MM.1S (cell line): ENCODE measurements at regions not wholly inside any gene's neighbourhood (a gene's known extent, or its start where the extent isn't known, plus 50 kb on each side); places are given as distances from the start of the nearest gene placed in this dataset.

Experiments used
- DNase-seq: peaks from one replicate; pipeline ENCODE4 v3.0.0-alpha.2; 2015
- H2AFZ ChIP-seq: fragments of 300-600 bp; sonication (generic); 2 replicates; pipeline ENCODE4 v1.6.0; 2016; ENCODE audit warnings: antibody characterized with exemption, low read length
- H3F3A ChIP-seq: fragments of 300-600 bp; sonication (generic); 2 replicates; pipeline ENCODE4 v1.6.1; 2016; ENCODE audit warnings: mild to moderate bottlenecking, antibody characterized with exemption, low read length, moderate library complexity, mixed read lengths; ENCODE audit not compliant: insufficient read depth
- H3K27ac ChIP-seq: fragments of 300-600 bp; sonication (generic); 2 replicates; pipeline ENCODE4 v1.5.1; 2016; ENCODE audit warnings: mild to moderate bottlenecking, low read length
- H3K27me3 ChIP-seq: fragments of 300-600 bp; sonication (generic); replicated peaks from 2 replicates; pipeline ENCODE4 v1.6.0; 2016; ENCODE audit warnings: low read length; ENCODE audit not compliant: insufficient read depth
- H3K36me3 ChIP-seq: fragments of 300-600 bp; sonication (generic); replicated peaks from 2 replicates; pipeline ENCODE4 v1.6.1; 2016; ENCODE audit warnings: mild to moderate bottlenecking, low read length, mixed read lengths; ENCODE audit not compliant: insufficient read depth
- H3K4me1 ChIP-seq: fragments of 300-600 bp; sonication (generic); 2 replicates; pipeline ENCODE4 v1.6.1; 2016; ENCODE audit warnings: low read length, mixed read lengths
- H3K4me2 ChIP-seq: fragments of 300-600 bp; sonication (generic); 2 replicates; pipeline ENCODE4 v1.6.0; 2016; ENCODE audit warnings: low read depth, low read length
- H3K4me3 ChIP-seq: fragments of 300-600 bp; sonication (generic); 2 replicates; pipeline ENCODE4 v1.5.1; 2016; ENCODE audit warnings: low read length, mixed read lengths
- H3K79me2 ChIP-seq: fragments of 300-600 bp; sonication (generic); 2 replicates; pipeline ENCODE4 v1.6.1; 2016; ENCODE audit warnings: mixed run types, low read length, mixed read lengths
- H3K9ac ChIP-seq: fragments of 300-600 bp; sonication (generic); 2 replicates; pipeline ENCODE4 v1.6.1; 2016; ENCODE audit warnings: low read length, mixed read lengths
- H3K9me2 ChIP-seq: fragments of 300-600 bp; sonication (generic); replicated peaks from 2 replicates; pipeline ENCODE4 v1.6.1; 2016; ENCODE audit warnings: mild to moderate bottlenecking, low read length, mixed read lengths; ENCODE audit not compliant: insufficient read depth
- H3K9me3 ChIP-seq: fragments of 300-600 bp; sonication (generic); replicated peaks from 2 replicates; pipeline ENCODE4 v1.6.1; 2016; ENCODE audit warnings: mild to moderate bottlenecking, low read length, mixed read lengths; ENCODE audit not compliant: insufficient read depth
- H4K20me1 ChIP-seq: fragments of 300-600 bp; sonication (generic); 2 replicates; pipeline ENCODE4 v1.6.1; 2016; ENCODE audit warnings: mild to moderate bottlenecking, low read length, moderate library complexity, mixed read lengths; ENCODE audit not compliant: insufficient read depth
- EZH2 ChIP-seq: fragments of 300-600 bp; sonication (generic); optimal IDR thresholded peaks from 2 replicates; pipeline ENCODE3; 2017; ENCODE audit warnings: low read depth, mild to moderate bottlenecking, antibody characterized with exemption, low read length, mixed read lengths
- EZH2phosphoT487 ChIP-seq: fragments of 300-600 bp; sonication (generic); IDR thresholded peaks from 2 replicates; pipeline ENCODE4 v1.6.1; 2018; ENCODE audit warnings: antibody characterized with exemption, low read length
- TF ChIP-seq, protein P1 (sequence below): fragments of 300-600 bp; sonication (generic); IDR thresholded peaks from 2 replicates; pipeline ENCODE4 v1.5.1; 2016; ENCODE audit warnings: antibody characterized with exemption, low read length, mixed read lengths

DNA sequence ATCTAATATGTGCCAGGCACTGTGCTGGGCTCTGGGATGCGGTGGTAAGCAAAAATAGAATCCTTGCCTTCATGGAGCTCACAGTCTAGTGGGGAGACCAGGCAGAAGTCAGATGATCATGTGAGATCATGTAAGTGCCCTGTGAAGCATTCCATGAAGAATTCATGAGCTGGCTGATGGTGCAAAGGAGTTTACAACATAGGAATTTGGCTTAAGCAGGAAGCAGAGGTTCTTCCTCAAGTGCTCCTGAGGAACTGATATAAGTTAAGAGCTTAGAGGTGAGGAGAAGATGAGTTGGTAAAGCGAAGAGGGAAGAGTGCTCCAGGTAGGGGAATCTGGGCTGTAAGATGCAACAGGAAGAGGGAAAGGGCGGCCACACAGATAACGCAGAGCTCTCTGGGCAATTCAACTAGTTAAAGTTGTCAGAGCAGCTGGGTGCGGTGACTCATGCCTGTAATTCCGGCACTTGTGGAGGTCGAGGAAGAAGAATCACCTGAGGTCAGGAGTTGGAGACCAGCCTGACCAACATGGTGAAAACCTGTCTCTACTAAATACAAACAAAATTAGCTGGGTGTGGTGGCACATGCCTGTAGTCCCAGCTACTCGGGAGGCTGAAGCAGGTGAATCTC lies 78.5 kb upstream of the SPATA31D4 start:
- no peaks in the 10 kb centered on the region for H3K4me1 ChIP-seq
- no peaks in the 10 kb centered on the region for H3K36me3 ChIP-seq
- H3K27me3 ChIP-seq: no peaks in the 10 kb centered on the region
- H3K9me3 ChIP-seq: no peaks in the 10 kb centered on the region
- H4K20me1 ChIP-seq: no peaks in the 10 kb centered on the region
- no peak overlapping the region for H3K4me3 ChIP-seq
- no peaks in the 10 kb centered on the region for H3F3A ChIP-seq
- no peak for DNase-seq
- H2AFZ ChIP-seq: no peak overlapping the region
- H3K9ac ChIP-seq: no peak overlapping the region
- H3K27ac ChIP-seq: no peak overlapping the region
- no peaks in the 10 kb centered on the region for H3K9me2 ChIP-seq
- H3K79me2 ChIP-seq: no peaks in the 10 kb centered on the region
- TF ChIP-seq EZH2 (no peak), EZH2phosphoT487 (no peak)
- TF ChIP-seq, protein P1, sequence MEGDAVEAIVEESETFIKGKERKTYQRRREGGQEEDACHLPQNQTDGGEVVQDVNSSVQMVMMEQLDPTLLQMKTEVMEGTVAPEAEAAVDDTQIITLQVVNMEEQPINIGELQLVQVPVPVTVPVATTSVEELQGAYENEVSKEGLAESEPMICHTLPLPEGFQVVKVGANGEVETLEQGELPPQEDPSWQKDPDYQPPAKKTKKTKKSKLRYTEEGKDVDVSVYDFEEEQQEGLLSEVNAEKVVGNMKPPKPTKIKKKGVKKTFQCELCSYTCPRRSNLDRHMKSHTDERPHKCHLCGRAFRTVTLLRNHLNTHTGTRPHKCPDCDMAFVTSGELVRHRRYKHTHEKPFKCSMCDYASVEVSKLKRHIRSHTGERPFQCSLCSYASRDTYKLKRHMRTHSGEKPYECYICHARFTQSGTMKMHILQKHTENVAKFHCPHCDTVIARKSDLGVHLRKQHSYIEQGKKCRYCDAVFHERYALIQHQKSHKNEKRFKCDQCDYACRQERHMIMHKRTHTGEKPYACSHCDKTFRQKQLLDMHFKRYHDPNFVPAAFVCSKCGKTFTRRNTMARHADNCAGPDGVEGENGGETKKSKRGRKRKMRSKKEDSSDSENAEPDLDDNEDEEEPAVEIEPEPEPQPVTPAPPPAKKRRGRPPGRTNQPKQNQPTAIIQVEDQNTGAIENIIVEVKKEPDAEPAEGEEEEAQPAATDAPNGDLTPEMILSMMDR: no peak
- H3K4me2 ChIP-seq: no peak overlapping the region

GRCh38 chr9:81850724-81851123 lies 77.5 kb upstream of the SPATA31D4 start:
- H3K27me3 ChIP-seq: no peaks in the 10 kb centered on the region
- no peaks in the 10 kb centered on the region for H4K20me1 ChIP-seq
- DNase-seq: no peak
- no peaks in the 10 kb centered on the region for H3K4me1 ChIP-seq
- H3K9ac ChIP-seq: no peak overlapping the region
- H3K9me2 ChIP-seq: no peaks in the 10 kb centered on the region
- no peaks in the 10 kb centered on the region for H3K79me2 ChIP-seq
- no peak overlapping the region for H3K4me3 ChIP-seq
- no peaks in the 10 kb centered on the region for H3K36me3 ChIP-seq
- no peak overlapping the region for H2AFZ ChIP-seq
- TF ChIP-seq EZH2phosphoT487 (no peak), EZH2 (no peak)
- TF ChIP-seq, protein P1: no peak
- no peaks in the 10 kb centered on the region for H3F3A ChIP-seq
- H3K9me3 ChIP-seq: no peaks in the 10 kb centered on the region
- no peak overlapping the region for H3K4me2 ChIP-seq
- H3K27ac ChIP-seq: no peak overlapping the region

DNA sequence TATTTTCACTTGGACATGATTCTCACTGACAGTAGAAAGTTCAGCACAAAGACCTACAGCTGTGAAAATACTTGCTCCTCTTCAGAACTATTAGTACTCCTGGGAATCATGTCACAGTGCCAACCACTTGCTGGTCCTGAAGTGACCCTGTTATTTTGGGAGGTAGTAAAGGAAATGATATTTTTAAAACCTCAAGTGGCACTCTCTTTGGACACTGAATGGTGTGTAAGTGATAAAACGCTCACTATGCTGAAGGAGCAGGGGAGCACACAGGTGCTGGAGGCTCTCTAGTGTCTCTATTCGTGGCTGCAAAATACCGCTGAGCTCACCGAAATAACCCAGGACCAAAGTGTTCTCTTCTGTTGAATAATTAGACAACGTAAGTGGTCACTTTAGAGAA lies 76.9 kb upstream of the SPATA31D4 start:
- Histone ChIP-seq H3K27ac (no peak overlapping the region), H3K9ac (no peak overlapping the region), H3K4me3 (no peak overlapping the region), H4K20me1 (no peaks in the 10 kb centered on the region), H3K4me1 (no peaks in the 10 kb centered on the region), H3K27me3 (no peaks in the 10 kb centered on the region), H2AFZ (no peak overlapping the region), H3K4me2 (no peak overlapping the region), H3K36me3 (no peaks in the 10 kb centered on the region), H3F3A (no peaks in the 10 kb centered on the region), H3K79me2 (no peaks in the 10 kb centered on the region), H3K9me3 (no peaks in the 10 kb centered on the region), H3K9me2 (no peaks in the 10 kb centered on the region)
- no peak for TF ChIP-seq EZH2
- TF ChIP-seq EZH2phosphoT487: no peak
- TF ChIP-seq, protein P1: no peak
- no peak for DNase-seq
